Pancreas (tissue), 10 donors: ENCODE measurements at regions not wholly inside any gene's neighbourhood (a gene's known extent, or its start where the extent isn't known, plus 50 kb on each side); places are given as distances from the start of the nearest gene placed in this dataset.
"Not testable (repeated sequence)": the region's sequence is repeated elsewhere in the genome, so short reads cannot be mapped to it uniquely, and the experiment has no call there.

Experiments used
- ATAC-seq, 4 donors: fragments of 200-7000 bp; cut with Tn5 transposase; one replicate each; pipeline versions ENCODE4 v1.8.0 to v1.9.1; 2020; ENCODE audit warnings: mild to moderate bottlenecking in 4 of 4, moderate library complexity in 4 of 4
- DNase-seq, 6 donors: peaks; one replicate each; pipeline ENCODE4 v3.0.0-alpha.2; 2020
- FAIRE-seq: peaks from 2 replicates; lab custom pipeline; 2012; peaks lifted over from hg19 to GRCh38; lab: Jason Lieb, UNC
- H3K27ac ChIP-seq, 4 donors: fragments of 200-600 bp; sonication (generic); 1 replicate in 3 of 4; 2 replicates in 1 of 4; pipeline versions ENCODE4 v1.5.0 to v1.8.0; 2020
- H3K27me3 ChIP-seq, 4 donors: fragments of 200-600 bp; one replicate each; pipeline ENCODE4 v1.8.0; 2021
- H3K36me3 ChIP-seq, 3 donors: fragments of 200-600 bp; sonication (generic) in 1 of 3; one replicate each; pipeline versions ENCODE4 v1.5.0 to v1.8.0; 2020 to 2021
- H3K4me1 ChIP-seq, 3 donors: fragments of 200-600 bp; one replicate each; pipeline ENCODE4 v1.8.0; 2021
- H3K4me3 ChIP-seq, 4 donors: fragments of 200-600 bp; sonication (generic) in 2 of 4; one replicate each; pipeline versions ENCODE4 v1.5.0 to v1.8.0; 2020 to 2021
- H3K9me3 ChIP-seq, 4 donors: fragments of 200-600 bp; one replicate each; pipeline ENCODE4 v1.8.0; 2021
- CTCF ChIP-seq, 4 donors: fragments of 200-600 bp; sonication (generic) in 3 of 4; IDR thresholded peaks; one replicate each; pipeline versions ENCODE4 v1.5.0 to v1.8.0; 2021; ENCODE audit warnings: antibody characterized with exemption in 4 of 4
- WGBS, 2 donors: extraction: QIAGEN DNeasy Blood & Tissue Kit; methylation state at CpG; one replicate each; pipeline ENCODE4 v1.1.7; 2013; 5-methylcytosine and 5-hydroxymethylcytosine counted together
- intact Hi-C, 3 donors: fragments of 100-400 bp; cut with DNase I; formaldehyde crosslinking; loops; one replicate each; pipeline versions ENCODE4 v1.11.1 to v1.14.2; 2022
- donor health status: healthy with polysubstance abuse.
- donor health status: DM: no; HTN: no; CAD: no; lungs with moderate emphysema.
- donor health status: DM: no; HTN: no; CAD: no.
- donor health status: control.
- donor health status: control.
- donor health status: Bipolar disorder and iron deficiency.
- donor health status: DM: yes; HTN: yes; CAD: no.
- donor health status: DM: no; HTN: no; CAD: no.
- donor health status: DM: no; HTN: no; CAD: no.
- donor health status: DM: yes; HTN: yes; CAD: no.

- FAIRE-seq, H3K4me1 ChIP-seq, H3K27ac ChIP-seq, H3K36me3 ChIP-seq, H3K27me3 ChIP-seq, H3K9me3 ChIP-seq, DNase-seq, H3K4me3 ChIP-seq, ATAC-seq, intact Hi-C loops: not testable (repeated sequence)
- WGBS, 2 donors, result 46 to 61% methylated on average over 1 of the region's 1 CpG
Observed at GRCh38 chr1:24268555-24268954, 50.6 kb upstream of the GRHL3 start.

GRCh38 chr1:24266998-24267397, 52.2 kb upstream of the GRHL3 start:
- no peaks in the 10 kb centered on the region for H3K27me3 ChIP-seq
- no peaks in the 10 kb centered on the region for H3K36me3 ChIP-seq
- intact Hi-C loops, result no loop called here
- ATAC-seq (no peak), FAIRE-seq (no peak), DNase-seq (no peak)
- no peak overlapping the region for H3K27ac ChIP-seq
- TF ChIP-seq CTCF (IDR thresholded peaks at IDR 0.05), result no peak
- 45 to 74% methylated on average over 2 to 3 of the region's 3 CpGs for WGBS, 2 donors
- no peaks in the 10 kb centered on the region for H3K9me3 ChIP-seq
- H3K4me1 ChIP-seq, result no peaks in the 10 kb centered on the region
- no peak overlapping the region for H3K4me3 ChIP-seq

GRCh38 chr1:24266398-24266941, 52.7 kb upstream of the GRHL3 start:
- no peaks in the 10 kb centered on the region for H3K4me1 ChIP-seq
- ATAC-seq (no peak), FAIRE-seq (no peak), DNase-seq (no peak)
- no peak overlapping the region for H3K4me3 ChIP-seq
- no peak overlapping the region for H3K27ac ChIP-seq
- TF ChIP-seq CTCF (IDR thresholded peaks at IDR 0.05), result no peak
- 67 to 75% methylated on average over 9 of the region's 9 CpGs for WGBS, 2 donors
- no peaks in the 10 kb centered on the region for H3K36me3 ChIP-seq
- intact Hi-C loops, result no loop called here
- no peaks in the 10 kb centered on the region for H3K27me3 ChIP-seq
- no peaks in the 10 kb centered on the region for H3K9me3 ChIP-seq

DNA sequence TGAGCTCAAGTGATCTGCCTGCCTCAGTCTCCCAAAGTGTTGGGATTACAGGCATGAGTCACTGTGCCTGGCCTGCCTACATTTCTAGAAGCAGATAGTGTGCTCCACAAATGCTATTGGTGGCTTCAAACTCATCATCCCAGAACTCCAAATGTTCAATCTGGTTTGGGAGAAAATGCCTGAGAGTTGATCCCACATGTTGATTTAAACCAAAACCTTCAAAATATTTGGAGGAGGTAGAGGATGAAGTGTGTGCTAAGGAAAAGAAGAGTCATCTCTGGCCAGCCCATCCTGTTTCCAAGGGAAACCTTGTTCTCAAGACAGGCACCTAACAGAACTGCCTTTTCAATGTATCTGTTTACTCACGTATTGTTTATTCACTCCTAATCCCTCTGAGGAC, 55.4 kb upstream of the GRHL3 start:
- no peak overlapping the region for H3K27ac ChIP-seq
- DNase-seq, result no peak
- no peak for ATAC-seq
- 87 to 91% methylated on average over 1 of the region's 1 CpG for WGBS, 2 donors
- TF ChIP-seq CTCF (IDR thresholded peaks at IDR 0.05), result no peak
- intact Hi-C loops, result no loop called here
- H3K4me1 ChIP-seq, result no peaks in the 10 kb centered on the region
- no peak for FAIRE-seq
- no peaks in the 10 kb centered on the region for H3K36me3 ChIP-seq
- no peak overlapping the region for H3K4me3 ChIP-seq
- no peaks in the 10 kb centered on the region for H3K9me3 ChIP-seq
- no peaks in the 10 kb centered on the region for H3K27me3 ChIP-seq

- Histone ChIP-seq H3K4me3 (no peak overlapping the region), H3K4me1 (no peaks in the 10 kb centered on the region), H3K27me3 (no peaks in the 10 kb centered on the region), H3K9me3 (no peaks in the 10 kb centered on the region), H3K36me3 (no peaks in the 10 kb centered on the region), H3K27ac (no peak overlapping the region)
- 90 to 91% methylated on average over 4 of the region's 4 CpGs for WGBS, 2 donors
- FAIRE-seq, result no peak
- no peak for ATAC-seq
- intact Hi-C loops, result no loop called here
- no peak for TF ChIP-seq CTCF (IDR thresholded peaks at IDR 0.05)
- DNase-seq, result no peak
Observed at GRCh38 chr1:24263211-24263610, 55.9 kb upstream of the GRHL3 start.
